ENCODE measurements at regions not wholly inside any gene's neighbourhood (a gene's known extent, or its start where the extent isn't known, plus 50 kb on each side); places are given as distances from the start of the nearest gene placed in this dataset.

- DNase-seq (ENCODE audit: extremely low spot score in 2 of 2), result peak in 1 of 2 donors; percentile 22
- Histone ChIP-seq H3K36me3 (no peaks in the 10 kb centered on the region), H3K4me1 (no peaks in the 10 kb centered on the region), H3K27me3 (no peaks in the 10 kb centered on the region), H3K27ac (no peak overlapping the region), H3K9me3 (no peaks in the 10 kb centered on the region), H3K4me3 (no peak overlapping the region)
- TF ChIP-seq, protein P1, sequence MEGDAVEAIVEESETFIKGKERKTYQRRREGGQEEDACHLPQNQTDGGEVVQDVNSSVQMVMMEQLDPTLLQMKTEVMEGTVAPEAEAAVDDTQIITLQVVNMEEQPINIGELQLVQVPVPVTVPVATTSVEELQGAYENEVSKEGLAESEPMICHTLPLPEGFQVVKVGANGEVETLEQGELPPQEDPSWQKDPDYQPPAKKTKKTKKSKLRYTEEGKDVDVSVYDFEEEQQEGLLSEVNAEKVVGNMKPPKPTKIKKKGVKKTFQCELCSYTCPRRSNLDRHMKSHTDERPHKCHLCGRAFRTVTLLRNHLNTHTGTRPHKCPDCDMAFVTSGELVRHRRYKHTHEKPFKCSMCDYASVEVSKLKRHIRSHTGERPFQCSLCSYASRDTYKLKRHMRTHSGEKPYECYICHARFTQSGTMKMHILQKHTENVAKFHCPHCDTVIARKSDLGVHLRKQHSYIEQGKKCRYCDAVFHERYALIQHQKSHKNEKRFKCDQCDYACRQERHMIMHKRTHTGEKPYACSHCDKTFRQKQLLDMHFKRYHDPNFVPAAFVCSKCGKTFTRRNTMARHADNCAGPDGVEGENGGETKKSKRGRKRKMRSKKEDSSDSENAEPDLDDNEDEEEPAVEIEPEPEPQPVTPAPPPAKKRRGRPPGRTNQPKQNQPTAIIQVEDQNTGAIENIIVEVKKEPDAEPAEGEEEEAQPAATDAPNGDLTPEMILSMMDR (IDR thresholded peaks at IDR 0.05), result no peak
- TF ChIP-seq POLR2AphosphoS5 (IDR thresholded peaks at IDR 0.05; ENCODE audit: insufficient read depth in 1 of 2, low read depth in 1 of 2) (no peak), POLR2A (IDR thresholded peaks at IDR 0.05) (no peak)
- intact Hi-C loops (cut with DNase I), result no loop called here
Observed at GRCh38 chr9:16075696-16076095, 522.9 kb downstream of the CCDC171 start.

DNA sequence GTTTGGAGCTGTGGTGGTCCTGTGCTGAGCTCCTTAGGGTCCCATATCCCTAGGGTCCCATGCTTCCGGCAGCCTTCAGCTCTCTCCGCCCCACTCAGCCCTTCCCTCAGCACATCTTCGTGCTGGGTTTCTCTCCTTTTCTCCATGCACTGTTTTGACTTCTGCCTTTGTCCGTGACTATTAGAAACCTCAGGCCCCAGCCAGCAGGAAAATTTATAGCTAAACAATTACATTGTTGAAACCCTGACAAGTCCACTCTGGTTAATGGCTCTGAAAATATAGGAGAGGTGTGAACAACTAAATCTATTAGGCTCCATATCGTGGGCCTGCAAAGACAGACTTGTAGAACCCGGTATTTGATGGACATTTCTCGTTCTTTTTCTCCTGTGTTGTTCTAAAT lies 523.7 kb downstream of the CCDC171 start:
- H3K27ac ChIP-seq, result no peak overlapping the region
- H3K4me1 ChIP-seq, result no peaks in the 10 kb centered on the region
- intact Hi-C loops (cut with DNase I), result no loop called here
- no peaks in the 10 kb centered on the region for H3K27me3 ChIP-seq
- no peaks in the 10 kb centered on the region for H3K9me3 ChIP-seq
- TF ChIP-seq POLR2A (IDR thresholded peaks at IDR 0.05) (no peak), POLR2AphosphoS5 (IDR thresholded peaks at IDR 0.05; ENCODE audit: insufficient read depth in 1 of 2, low read depth in 1 of 2) (no peak)
- TF ChIP-seq, protein P1 (IDR thresholded peaks at IDR 0.05), result no peak
- peak in 1 of 2 donors; percentile 52 for DNase-seq (ENCODE audit: extremely low spot score in 2 of 2)
- H3K4me3 ChIP-seq, result no peak overlapping the region
- H3K36me3 ChIP-seq, result no peaks in the 10 kb centered on the region

- Histone ChIP-seq H3K9me3 (no peaks in the 10 kb centered on the region), H3K27me3 (no peaks in the 10 kb centered on the region), H3K36me3 (no peaks in the 10 kb centered on the region), H3K4me1 (no peaks in the 10 kb centered on the region), H3K4me3 (no peak overlapping the region), H3K27ac (no peak overlapping the region)
- intact Hi-C loops (cut with DNase I), result loop anchor here (10.0 kb wide), 1 partner anchor 1698 kb away; no protein-coding TSS in a partner anchor
- no peak for DNase-seq (ENCODE audit: extremely low spot score in 2 of 2)
- TF ChIP-seq POLR2AphosphoS5 (IDR thresholded peaks at IDR 0.05; ENCODE audit: insufficient read depth in 1 of 2, low read depth in 1 of 2), result no peak
- no peak for TF ChIP-seq POLR2A (IDR thresholded peaks at IDR 0.05)
- TF ChIP-seq, protein P1 (IDR thresholded peaks at IDR 0.05), result no peak
Observed at GRCh38 chr9:16082796-16083195, 530.0 kb downstream of the CCDC171 start.

DNA sequence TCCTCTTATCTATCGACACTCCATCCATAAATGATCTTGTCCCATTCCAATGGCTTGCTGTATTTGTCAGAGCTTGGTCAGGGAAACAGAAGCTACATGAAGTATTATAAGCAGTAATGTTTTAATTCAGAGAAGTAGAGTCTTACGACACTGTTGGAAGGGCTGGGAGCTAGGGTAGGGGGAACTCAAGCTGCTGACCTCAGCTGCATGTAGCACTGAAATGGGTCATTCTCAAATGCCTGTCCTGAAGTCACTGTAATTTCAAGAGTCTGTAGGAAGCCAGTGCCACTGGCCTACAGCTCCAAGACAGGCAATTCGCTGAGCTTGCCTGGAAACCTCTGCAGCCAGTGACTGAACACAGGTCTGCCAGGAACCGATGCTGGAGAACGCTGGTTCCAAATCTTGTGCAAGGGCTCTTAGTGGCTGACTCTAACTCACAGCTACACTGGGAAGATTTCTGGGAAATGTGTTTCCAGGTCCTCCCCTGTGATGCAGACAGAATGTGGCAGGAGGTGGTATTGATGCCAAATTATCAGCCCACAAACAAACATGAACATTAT lies 532.4 kb downstream of the CCDC171 start:
- Histone ChIP-seq H3K27me3 (no peaks in the 10 kb centered on the region), H3K4me1 (no peaks in the 10 kb centered on the region), H3K9me3 (no peaks in the 10 kb centered on the region), H3K4me3 (no peak overlapping the region), H3K27ac (no peak overlapping the region), H3K36me3 (no peaks in the 10 kb centered on the region)
- DNase-seq (ENCODE audit: extremely low spot score in 2 of 2), result peak in 1 of 2 donors; percentile 87
- intact Hi-C loops (cut with DNase I), result loop anchor here (10.0 kb wide), 1 partner anchor 1700 kb away; no protein-coding TSS in a partner anchor
- TF ChIP-seq, protein P1 (IDR thresholded peaks at IDR 0.05), result no peak
- no peak for TF ChIP-seq POLR2AphosphoS5 (IDR thresholded peaks at IDR 0.05; ENCODE audit: insufficient read depth in 1 of 2, low read depth in 1 of 2)
- no peak for TF ChIP-seq POLR2A (IDR thresholded peaks at IDR 0.05)

DNA sequence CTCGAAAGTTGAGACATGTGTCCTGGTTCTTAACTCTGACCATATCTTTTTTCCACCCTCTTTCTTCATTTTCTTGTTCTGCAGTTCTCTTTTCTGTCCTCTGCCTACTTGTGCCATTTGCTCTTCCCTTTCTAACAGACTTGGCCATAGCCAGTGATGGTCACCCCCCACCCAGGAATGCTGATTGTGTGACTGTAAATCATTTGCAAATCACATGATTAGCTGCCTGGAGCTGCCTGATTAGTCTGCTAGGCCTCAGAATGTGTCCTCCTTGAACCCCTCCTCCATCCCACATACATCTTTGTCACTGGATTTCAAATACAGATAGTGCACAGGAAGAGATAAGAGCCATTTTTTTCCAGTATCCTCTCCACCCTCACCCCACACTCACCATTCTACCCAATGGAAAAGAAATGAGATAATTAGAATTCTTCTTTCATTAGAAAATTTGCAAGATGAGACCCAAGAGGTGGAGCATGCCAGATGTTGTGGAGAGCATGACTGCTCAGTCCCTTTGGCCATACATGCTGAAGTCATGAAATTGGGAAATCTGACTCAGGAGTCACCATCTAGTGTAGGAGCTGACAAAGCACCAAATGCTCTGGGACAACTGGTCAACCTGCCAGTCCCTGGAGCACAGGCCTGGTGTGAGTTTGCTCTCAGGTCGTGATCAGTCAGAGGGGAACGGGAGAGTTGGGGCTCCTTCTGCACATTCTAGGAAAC lies 538.2 kb downstream of the CCDC171 start:
- DNase-seq (ENCODE audit: extremely low spot score in 2 of 2), result no peak
- intact Hi-C loops (cut with DNase I), result no loop called here
- Histone ChIP-seq H3K36me3 (no peaks in the 10 kb centered on the region), H3K4me3 (no peak overlapping the region), H3K9me3 (no peaks in the 10 kb centered on the region), H3K4me1 (no peaks in the 10 kb centered on the region), H3K27me3 (no peaks in the 10 kb centered on the region), H3K27ac (no peak overlapping the region)
- TF ChIP-seq POLR2AphosphoS5 (IDR thresholded peaks at IDR 0.05; ENCODE audit: insufficient read depth in 1 of 2, low read depth in 1 of 2), result no peak
